Naive thymus-derived CD4-positive, alpha-beta T cell (primary cell): ENCODE measurements at regions not wholly inside any gene's neighbourhood (a gene's known extent, or its start where the extent isn't known, plus 50 kb on each side); places are given as distances from the start of the nearest gene placed in this dataset.

Source experiments
- ATAC-seq: fragments of 150-1000 bp; cut with Tn5 transposase; 2 replicates; pipeline ENCODE4 v1.10.0; 2021; ENCODE audit warnings: mild to moderate bottlenecking, moderate library complexity
- CTCF ChIA-PET: fragments of 350-600 bp; sonication (Branson Sonifier 250); formaldehyde crosslinking; loops from one replicate; lab custom pipeline; 2021; ENCODE audit warnings: antibody characterized with exemption; lab: Charles Lee
- POLR2A ChIA-PET: fragments of 350-600 bp; sonication (Branson Sonifier 250); formaldehyde crosslinking; loops from one replicate; lab custom pipeline; 2021; ENCODE audit warnings: antibody characterized with exemption, inconsistent platforms; lab: Charles Lee
- DNase-seq, 9 donors: peaks; one replicate each; pipeline versions ENCODE4 v3.0.0 to v3.0.0-alpha.2; 2020 to 2022; ENCODE audit warnings: mixed read lengths in 1 of 9
- H3K27ac ChIP-seq: one replicate; pipeline ENCODE4 v1.7.0; 2013; ENCODE audit warnings: mild to moderate bottlenecking, low read depth, low read length, moderate library complexity
- H3K27me3 ChIP-seq, 2 donors: one replicate each; pipeline ENCODE4 v1.7.0; 2013; ENCODE audit warnings: low read length in 2 of 2, mild to moderate bottlenecking in 2 of 2, moderate library complexity in 2 of 2; ENCODE audit not compliant: control insufficient read depth in 2 of 2, insufficient read depth in 2 of 2
- H3K36me3 ChIP-seq, 3 experiments: 1 replicate in 2 of 3; 2 replicates in 1 of 3; pipeline ENCODE4 v1.7.0; 2013; ENCODE audit warnings: low read length in 3 of 3, mild to moderate bottlenecking in 3 of 3, moderate library complexity in 1 of 3; ENCODE audit not compliant: insufficient read depth in 3 of 3, control insufficient read depth in 2 of 3
- H3K4me1 ChIP-seq, 2 donors: one replicate each; pipeline ENCODE4 v1.7.0; 2013; ENCODE audit warnings: low read length in 2 of 2, mild to moderate bottlenecking in 2 of 2, moderate library complexity in 1 of 2; ENCODE audit not compliant: control insufficient read depth in 2 of 2, insufficient read depth in 2 of 2
- H3K4me3 ChIP-seq: 2 replicates; pipeline ENCODE4 v1.7.0; 2013; ENCODE audit warnings: mild to moderate bottlenecking, low read length
- H3K9me3 ChIP-seq, 3 experiments: 1 replicate in 2 of 3; 2 replicates in 1 of 3; pipeline ENCODE4 v1.7.0; 2013; ENCODE audit warnings: low read length in 3 of 3; ENCODE audit not compliant: control insufficient read depth in 2 of 3
- H3K27ac Mint-ChIP-seq, 9 donors: one replicate each; pipeline ENCODE4 v1.8.0; 2020 to 2022; ENCODE audit warnings: mixed read lengths in 9 of 9, mild to moderate bottlenecking in 8 of 9, moderate library complexity in 5 of 9, inconsistent platforms in 2 of 9
- H3K27me3 Mint-ChIP-seq, 5 donors: one replicate each; pipeline ENCODE4 v1.8.0; 2021 to 2022; ENCODE audit warnings: mixed read lengths in 5 of 5, mild to moderate bottlenecking in 1 of 5
- H3K36me3 Mint-ChIP-seq, 5 donors: one replicate each; pipeline ENCODE4 v1.8.0; 2020 to 2022; ENCODE audit warnings: mixed read lengths in 5 of 5, mild to moderate bottlenecking in 3 of 5, inconsistent platforms in 1 of 5
- H3K4me1 Mint-ChIP-seq, 7 donors: one replicate each; pipeline ENCODE4 v1.8.0; 2020 to 2022; ENCODE audit warnings: mixed read lengths in 7 of 7, mild to moderate bottlenecking in 3 of 7, inconsistent platforms in 1 of 7
- H3K4me3 Mint-ChIP-seq, 10 donors: one replicate each; pipeline ENCODE4 v1.8.0; 2020 to 2022; ENCODE audit warnings: mild to moderate bottlenecking in 10 of 10, mixed read lengths in 10 of 10, moderate library complexity in 6 of 10, inconsistent platforms in 2 of 10
- H3K9me3 Mint-ChIP-seq, 11 donors: one replicate each; pipeline ENCODE4 v1.8.0; 2020 to 2022; ENCODE audit warnings: mixed read lengths in 11 of 11, mild to moderate bottlenecking in 4 of 11, inconsistent platforms in 1 of 11, moderate library complexity in 1 of 11
- intact Hi-C, 2 donors: fragments of 100-400 bp; cut with micrococcal nuclease; formaldehyde crosslinking; loops; one replicate each; pipeline ENCODE4 v1.15.1; 2023

DNA sequence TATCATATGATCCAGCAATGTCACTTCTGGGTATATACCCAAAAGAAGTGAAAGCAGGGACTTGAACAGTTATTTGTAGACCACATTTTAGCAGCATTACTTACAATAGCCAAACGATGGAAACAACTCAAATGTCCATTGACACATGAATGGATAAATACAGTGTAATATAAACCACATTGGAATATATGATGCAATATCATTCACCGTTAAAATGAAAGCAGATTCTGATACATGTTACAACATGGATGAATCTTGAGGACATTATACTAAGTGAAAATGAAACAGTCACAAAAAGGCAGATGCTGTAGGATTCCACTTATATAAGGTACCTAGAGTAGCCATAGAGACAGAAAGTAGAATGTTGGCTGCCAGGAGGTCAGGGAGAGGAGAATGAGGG lies 130.5 kb upstream of the SMAD1 start:
- ChIA-PET CTCF (no interaction called here), POLR2A (no interaction called here)
- Histone ChIP-seq H3K27me3 (no peaks in the 10 kb centered on the region), H3K4me3 (no peak overlapping the region), H3K36me3 (no peaks in the 10 kb centered on the region), H3K27ac (no peak overlapping the region), H3K4me1 (no peaks in the 10 kb centered on the region), H3K9me3 (no peaks in the 10 kb centered on the region)
- H3K27me3 Mint-ChIP-seq, result peaks cover 3 to 28% (median 19%) of the 10 kb centered on the region in 5 donors
- H3K27ac Mint-ChIP-seq, result no peak overlapping the region
- DNase-seq (no peak), ATAC-seq (no peak)
- intact Hi-C loops, result no loop called here
- H3K36me3 Mint-ChIP-seq, result no peaks in the 10 kb centered on the region
- peaks cover 0 to 3% (median 0%) of the 10 kb centered on the region in 7 donors for H3K4me1 Mint-ChIP-seq
- H3K9me3 Mint-ChIP-seq, result peaks cover 0 to 2% (median 0%) of the 10 kb centered on the region in 11 donors
- no peak overlapping the region for H3K4me3 Mint-ChIP-seq

DNA sequence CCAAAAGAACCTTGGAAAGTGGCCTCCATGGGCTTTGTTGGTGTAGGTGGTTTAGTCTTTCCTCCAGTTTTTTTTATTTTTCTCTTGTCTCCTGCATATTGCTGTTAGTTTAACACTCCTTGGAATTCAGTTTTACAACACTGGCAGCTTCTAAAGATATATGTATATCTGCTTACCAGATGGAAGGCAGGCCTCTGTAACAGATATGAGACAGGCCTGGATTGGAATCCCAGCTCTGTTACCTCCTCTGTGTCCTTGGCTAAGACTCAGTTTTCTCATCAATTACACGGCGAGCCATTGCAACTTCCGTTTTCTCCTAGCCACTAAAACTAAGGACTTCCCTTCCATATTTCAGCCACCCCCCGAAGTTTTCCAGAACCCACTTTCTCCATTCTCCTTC lies 133.4 kb upstream of the SMAD1 start:
- no peaks in the 10 kb centered on the region for H3K4me1 ChIP-seq
- H3K4me1 Mint-ChIP-seq, result peaks cover 0 to 3% (median 0%) of the 10 kb centered on the region in 7 donors
- peaks cover 0 to 22% (median 6%) of the 10 kb centered on the region in 5 donors for H3K27me3 Mint-ChIP-seq
- intact Hi-C loops, result no loop called here
- H3K27ac Mint-ChIP-seq, result peak overlapping the region in 1 of 9 donors; percentile 2
- no peaks in the 10 kb centered on the region for H3K36me3 ChIP-seq
- H3K27ac ChIP-seq, result no peak overlapping the region
- no peaks in the 10 kb centered on the region for H3K9me3 ChIP-seq
- no peaks in the 10 kb centered on the region for H3K9me3 Mint-ChIP-seq
- no peak overlapping the region for H3K4me3 Mint-ChIP-seq
- DNase-seq (no peak), ATAC-seq (no peak)
- H3K27me3 ChIP-seq, result no peaks in the 10 kb centered on the region
- CTCF ChIA-PET, result no interaction called here
- H3K36me3 Mint-ChIP-seq, result no peaks in the 10 kb centered on the region
- H3K4me3 ChIP-seq, result no peak overlapping the region
- POLR2A ChIA-PET, result no interaction called here

GRCh38 chr4:145347684-145348083 lies 134.0 kb upstream of the SMAD1 start:
- POLR2A ChIA-PET, result no interaction called here
- H3K4me1 Mint-ChIP-seq, result peaks cover 0 to 3% (median 0%) of the 10 kb centered on the region in 7 donors

GRCh38 chr4:145346081-145346480 lies 135.6 kb upstream of the SMAD1 start:
- Histone ChIP-seq H3K27ac (no peak overlapping the region), H3K36me3 (no peaks in the 10 kb centered on the region), H3K4me3 (no peak overlapping the region), H3K4me1 (no peaks in the 10 kb centered on the region), H3K27me3 (no peaks in the 10 kb centered on the region), H3K9me3 (no peaks in the 10 kb centered on the region)
- no peaks in the 10 kb centered on the region for H3K36me3 Mint-ChIP-seq
- ATAC-seq (no peak), DNase-seq (no peak)
- no peak overlapping the region for H3K4me3 Mint-ChIP-seq
- H3K9me3 Mint-ChIP-seq, result no peaks in the 10 kb centered on the region
- ChIA-PET CTCF (no interaction called here), POLR2A (no interaction called here)
- intact Hi-C loops, result no loop called here
- peaks cover 0 to 17% (median 7%) of the 10 kb centered on the region in 5 donors for H3K27me3 Mint-ChIP-seq
- H3K4me1 Mint-ChIP-seq, result no peaks in the 10 kb centered on the region
- no peak overlapping the region for H3K27ac Mint-ChIP-seq

More at GRCh38 chr4:145347684-145348083, 134.0 kb upstream of the SMAD1 start:
- no peak overlapping the region for H3K4me3 ChIP-seq
- H3K27me3 Mint-ChIP-seq, result peaks cover 0 to 22% (median 6%) of the 10 kb centered on the region in 5 donors
- H3K27ac ChIP-seq, result no peak overlapping the region
- no peaks in the 10 kb centered on the region for H3K4me1 ChIP-seq
- no peak overlapping the region for H3K4me3 Mint-ChIP-seq
- H3K27me3 ChIP-seq, result no peaks in the 10 kb centered on the region
- H3K9me3 ChIP-seq, result no peaks in the 10 kb centered on the region
- ATAC-seq (no peak), DNase-seq (no peak)
- no peaks in the 10 kb centered on the region for H3K9me3 Mint-ChIP-seq
- CTCF ChIA-PET, result no interaction called here
- H3K36me3 Mint-ChIP-seq, result no peaks in the 10 kb centered on the region
- intact Hi-C loops, result no loop called here
- no peak overlapping the region for H3K27ac Mint-ChIP-seq
- no peaks in the 10 kb centered on the region for H3K36me3 ChIP-seq

DNA sequence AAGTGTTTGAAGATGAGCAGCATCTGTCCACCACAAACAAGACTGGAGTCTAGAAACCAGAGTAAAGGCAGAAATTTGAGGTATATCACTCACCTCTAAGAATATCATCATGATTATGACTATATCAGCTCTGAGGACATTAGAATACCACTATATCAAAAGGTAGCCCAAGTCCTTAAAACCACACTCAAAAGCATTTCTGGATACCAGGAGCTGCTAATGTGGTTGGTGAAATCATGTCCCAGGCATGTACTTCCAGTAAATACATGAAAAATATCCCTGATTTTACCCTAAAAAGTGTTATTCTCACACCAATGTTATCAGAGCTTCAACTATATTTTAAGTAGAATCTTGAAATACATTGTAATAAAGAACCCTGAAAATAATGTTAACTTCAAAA lies 136.3 kb upstream of the SMAD1 start:
- no peaks in the 10 kb centered on the region for H3K4me1 Mint-ChIP-seq
- no peak overlapping the region for H3K4me3 Mint-ChIP-seq
- H3K9me3 Mint-ChIP-seq, result no peaks in the 10 kb centered on the region
- Histone ChIP-seq H3K27me3 (no peaks in the 10 kb centered on the region), H3K4me1 (no peaks in the 10 kb centered on the region), H3K36me3 (no peaks in the 10 kb centered on the region), H3K4me3 (no peak overlapping the region), H3K9me3 (no peaks in the 10 kb centered on the region), H3K27ac (no peak overlapping the region)
- intact Hi-C loops, result no loop called here
- H3K27me3 Mint-ChIP-seq, result peaks cover 0 to 18% (median 8%) of the 10 kb centered on the region in 5 donors
- H3K36me3 Mint-ChIP-seq, result no peaks in the 10 kb centered on the region
- H3K27ac Mint-ChIP-seq, result no peak overlapping the region
- POLR2A ChIA-PET, result no interaction called here
- DNase-seq, result no peak
- CTCF ChIA-PET, result no interaction called here
- no peak for ATAC-seq

GRCh38 chr4:145341381-145341780 lies 140.3 kb upstream of the SMAD1 start:
- Mint-ChIP-seq H3K36me3 (no peaks in the 10 kb centered on the region), H3K27me3 (peaks cover 0 to 11% (median 0%) of the 10 kb centered on the region in 5 donors), H3K4me1 (no peaks in the 10 kb centered on the region), H3K9me3 (no peaks in the 10 kb centered on the region), H3K4me3 (no peak overlapping the region), H3K27ac (no peak overlapping the region)
- ChIA-PET CTCF (no interaction called here), POLR2A (no interaction called here)
- Histone ChIP-seq H3K4me1 (no peaks in the 10 kb centered on the region), H3K36me3 (no peaks in the 10 kb centered on the region), H3K9me3 (no peaks in the 10 kb centered on the region), H3K4me3 (no peak overlapping the region), H3K27ac (no peak overlapping the region), H3K27me3 (no peaks in the 10 kb centered on the region)
- DNase-seq (no peak), ATAC-seq (no peak)
- intact Hi-C loops, result no loop called here

DNA sequence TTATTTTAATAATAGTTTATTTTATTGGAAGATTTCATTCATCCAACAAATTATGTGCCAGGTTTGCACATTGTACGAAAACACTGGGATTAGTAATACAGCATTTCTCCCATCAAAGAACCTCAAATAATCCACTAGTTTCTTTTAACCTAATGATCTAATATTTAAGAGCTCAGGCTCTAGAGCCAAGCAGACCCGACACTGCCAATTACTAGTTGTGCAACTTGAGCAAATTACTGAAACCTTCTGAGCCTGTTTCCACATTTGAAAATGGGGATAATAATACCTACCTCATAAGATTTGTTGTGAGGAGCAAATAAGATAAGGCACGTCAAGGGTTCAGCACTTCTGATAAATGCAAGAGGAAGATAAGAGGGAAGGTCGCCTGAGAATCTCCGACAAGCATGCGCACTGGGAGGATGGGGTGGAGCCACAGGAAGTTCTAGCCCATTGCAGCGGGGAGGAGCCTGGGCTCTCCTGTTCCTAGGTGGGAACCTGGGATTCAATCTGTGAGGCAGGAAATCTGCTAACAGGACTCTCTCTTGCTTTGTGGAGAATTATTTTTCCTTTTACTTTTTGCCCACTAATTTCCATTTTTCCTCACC lies 141.5 kb upstream of the SMAD1 start:
- ATAC-seq, result no peak

More for the DNA sequence above, 141.5 kb upstream of the SMAD1 start:
- Histone ChIP-seq H3K4me1 (no peaks in the 10 kb centered on the region), H3K27me3 (no peaks in the 10 kb centered on the region), H3K27ac (no peak overlapping the region), H3K4me3 (no peak overlapping the region), H3K36me3 (no peaks in the 10 kb centered on the region), H3K9me3 (no peaks in the 10 kb centered on the region)
- Mint-ChIP-seq H3K4me3 (no peak overlapping the region), H3K4me1 (no peaks in the 10 kb centered on the region), H3K36me3 (no peaks in the 10 kb centered on the region), H3K9me3 (no peaks in the 10 kb centered on the region), H3K27me3 (peaks cover 0 to 11% (median 0%) of the 10 kb centered on the region in 5 donors), H3K27ac (no peak overlapping the region)
- no peak for DNase-seq
- POLR2A ChIA-PET, result no interaction called here
- CTCF ChIA-PET, result no interaction called here
- intact Hi-C loops, result no loop called here
